H1 (cell line): ENCODE measurements at regions not wholly inside any gene's neighbourhood (a gene's known extent, or its start where the extent isn't known, plus 50 kb on each side); places are given as distances from the start of the nearest gene placed in this dataset.

Experiments
- ZNF274 ChIP-seq: IDR thresholded peaks from 2 replicates; pipeline ENCODE4 v1.7.0; 2012; ENCODE audit warnings: low read length, borderline replicate concordance; ENCODE audit errors: extremely low read depth
- TF ChIP-seq, protein P1 (sequence below), 3 experiments: IDR thresholded peaks; 1 replicate in 2 of 3; 2 replicates in 1 of 3; pipeline versions ENCODE4 v1.5.1 to v1.6.1; 2011; ENCODE audit warnings: low read length in 3 of 3, mild to moderate bottlenecking in 3 of 3, inconsistent platforms in 2 of 3, low read depth in 1 of 3, moderate library complexity in 1 of 3; ENCODE audit not compliant: insufficient read depth in 1 of 3; ENCODE audit errors: control extremely low read depth in 1 of 3

DNA sequence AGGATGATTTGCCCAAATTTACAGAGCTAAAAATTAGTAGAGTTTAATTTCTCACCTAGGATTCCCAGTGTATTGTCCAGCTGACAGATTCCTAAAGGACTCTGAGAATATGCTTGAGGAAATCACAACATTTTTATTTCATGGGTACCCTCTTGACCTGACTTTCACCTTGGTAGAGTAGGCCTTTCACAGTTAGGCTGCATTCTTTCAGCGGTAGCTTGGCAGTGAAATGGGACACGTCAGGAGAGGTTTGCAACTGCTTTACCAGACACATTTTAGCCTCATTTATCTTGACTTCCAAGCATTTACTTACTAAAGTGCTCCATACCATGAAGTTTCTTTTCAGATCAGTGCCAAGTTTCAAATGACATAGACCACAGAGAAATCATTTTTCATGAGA, 937.9 kb upstream of the LRRTM1 start:
- TF ChIP-seq, protein P1, sequence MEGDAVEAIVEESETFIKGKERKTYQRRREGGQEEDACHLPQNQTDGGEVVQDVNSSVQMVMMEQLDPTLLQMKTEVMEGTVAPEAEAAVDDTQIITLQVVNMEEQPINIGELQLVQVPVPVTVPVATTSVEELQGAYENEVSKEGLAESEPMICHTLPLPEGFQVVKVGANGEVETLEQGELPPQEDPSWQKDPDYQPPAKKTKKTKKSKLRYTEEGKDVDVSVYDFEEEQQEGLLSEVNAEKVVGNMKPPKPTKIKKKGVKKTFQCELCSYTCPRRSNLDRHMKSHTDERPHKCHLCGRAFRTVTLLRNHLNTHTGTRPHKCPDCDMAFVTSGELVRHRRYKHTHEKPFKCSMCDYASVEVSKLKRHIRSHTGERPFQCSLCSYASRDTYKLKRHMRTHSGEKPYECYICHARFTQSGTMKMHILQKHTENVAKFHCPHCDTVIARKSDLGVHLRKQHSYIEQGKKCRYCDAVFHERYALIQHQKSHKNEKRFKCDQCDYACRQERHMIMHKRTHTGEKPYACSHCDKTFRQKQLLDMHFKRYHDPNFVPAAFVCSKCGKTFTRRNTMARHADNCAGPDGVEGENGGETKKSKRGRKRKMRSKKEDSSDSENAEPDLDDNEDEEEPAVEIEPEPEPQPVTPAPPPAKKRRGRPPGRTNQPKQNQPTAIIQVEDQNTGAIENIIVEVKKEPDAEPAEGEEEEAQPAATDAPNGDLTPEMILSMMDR (IDR thresholded peaks at IDR 0.05; ENCODE audit: control extremely low read depth in 1 of 3, insufficient read depth in 1 of 3, low read depth in 1 of 3, low read length in 3 of 3), result no peak
- no peak for TF ChIP-seq ZNF274
